ENCODE measurements at regions not wholly inside any gene's neighbourhood (a gene's known extent, or its start where the extent isn't known, plus 50 kb on each side); places are given as distances from the start of the nearest gene placed in this dataset.

DNA sequence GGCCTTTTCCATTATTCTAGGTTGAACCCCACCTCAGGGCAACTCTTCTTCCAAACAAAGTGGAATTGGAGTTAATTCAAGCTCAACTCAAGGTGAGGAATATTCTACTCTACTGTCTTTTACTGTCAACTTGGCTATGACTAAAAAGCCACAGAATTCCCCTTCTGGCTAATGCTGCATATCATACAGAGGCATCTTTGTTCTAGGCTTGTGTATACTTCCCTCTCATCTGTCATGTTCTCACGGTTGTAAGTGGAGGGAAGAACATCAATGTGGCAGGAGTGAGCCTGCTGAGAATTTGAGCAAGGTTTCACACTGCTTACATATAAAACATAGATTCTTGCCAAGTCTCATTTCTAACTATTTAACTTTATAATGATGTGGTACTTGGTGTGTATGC, 921.4 kb upstream of the CNTN5 start:
- no peak overlapping the region for H3K27ac ChIP-seq
- no peaks in the 10 kb centered on the region for H4K20me1 ChIP-seq
- H3K9me3 ChIP-seq = no peaks in the 10 kb centered on the region
- no peak overlapping the region for H3K4me2 ChIP-seq
- no peak overlapping the region for H3K9ac ChIP-seq
- no peak for TF ChIP-seq Cebpa-rat (IDR thresholded peaks at IDR 0.05)
- H3K36me3 ChIP-seq = no peaks in the 10 kb centered on the region
- H3K4me1 ChIP-seq = no peaks in the 10 kb centered on the region
- no peak overlapping the region for H3K4me3 ChIP-seq
- H3K27me3 ChIP-seq = no peaks in the 10 kb centered on the region

DNA sequence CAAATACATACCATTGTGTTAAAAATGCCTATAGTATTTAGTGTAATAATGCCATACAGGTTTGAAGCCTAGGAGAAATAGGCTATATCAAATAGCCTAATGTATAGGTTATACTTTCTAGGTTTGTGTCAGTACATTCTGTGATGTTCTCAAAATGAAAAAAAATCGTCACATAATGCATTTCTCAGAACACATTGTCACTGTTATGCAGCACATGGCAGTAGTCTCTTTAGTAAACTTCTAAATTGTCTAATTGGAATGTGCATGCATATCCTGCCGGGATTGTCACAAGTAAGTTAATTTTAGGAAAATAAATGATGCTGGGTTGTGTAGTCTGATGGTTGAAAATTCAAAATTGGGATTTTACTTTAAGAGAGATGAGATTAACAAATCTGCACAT, 920.1 kb upstream of the CNTN5 start:
- no peak overlapping the region for H3K27ac ChIP-seq
- no peak for TF ChIP-seq Cebpa-rat (IDR thresholded peaks at IDR 0.05)
- no peaks in the 10 kb centered on the region for H3K27me3 ChIP-seq
- H3K36me3 ChIP-seq = no peaks in the 10 kb centered on the region
- no peak overlapping the region for H3K4me3 ChIP-seq
- H3K4me1 ChIP-seq = no peaks in the 10 kb centered on the region
- H3K4me2 ChIP-seq = no peak overlapping the region
- H3K9me3 ChIP-seq = no peaks in the 10 kb centered on the region
- H3K9ac ChIP-seq = no peak overlapping the region
- H4K20me1 ChIP-seq = no peaks in the 10 kb centered on the region

- H3K9ac ChIP-seq = no peak overlapping the region
- H3K4me1 ChIP-seq = no peaks in the 10 kb centered on the region
- H3K4me2 ChIP-seq = no peak overlapping the region
- no peak overlapping the region for H3K27ac ChIP-seq
- H3K27me3 ChIP-seq = no peaks in the 10 kb centered on the region
- H3K36me3 ChIP-seq = no peaks in the 10 kb centered on the region
- no peak for TF ChIP-seq Cebpa-rat (IDR thresholded peaks at IDR 0.05)
- no peaks in the 10 kb centered on the region for H4K20me1 ChIP-seq
- no peaks in the 10 kb centered on the region for H3K9me3 ChIP-seq
- H3K4me3 ChIP-seq = no peak overlapping the region
These were observed 919.4 kb upstream of the CNTN5 start for GRCh38 chr11:98101329-98101728.

DNA sequence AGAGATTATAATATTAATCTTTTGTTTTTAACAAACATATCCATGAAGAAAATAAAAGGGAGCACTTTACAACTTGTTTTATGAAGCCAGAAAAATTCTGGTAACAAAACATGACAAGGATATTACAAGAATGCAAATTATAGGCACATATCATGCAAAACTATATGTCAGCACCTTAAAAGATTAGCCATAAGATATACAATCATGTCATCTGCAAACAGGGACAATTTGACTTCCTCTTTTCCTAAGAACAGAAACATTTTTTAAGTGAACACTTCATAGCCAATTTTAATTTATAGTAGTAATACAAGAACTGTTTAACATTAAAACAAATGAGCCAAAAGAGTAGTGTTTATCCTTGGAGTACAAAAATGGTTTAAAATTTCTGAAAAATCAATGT, 916.5 kb upstream of the CNTN5 start:
- Histone ChIP-seq H4K20me1 (no peaks in the 10 kb centered on the region), H3K36me3 (no peaks in the 10 kb centered on the region), H3K4me1 (no peaks in the 10 kb centered on the region), H3K27me3 (no peaks in the 10 kb centered on the region), H3K27ac (no peak overlapping the region), H3K4me2 (no peak overlapping the region), H3K9ac (no peak overlapping the region), H3K4me3 (no peak overlapping the region), H3K9me3 (no peaks in the 10 kb centered on the region)
- TF ChIP-seq Cebpa-rat (IDR thresholded peaks at IDR 0.05) = no peak

DNA sequence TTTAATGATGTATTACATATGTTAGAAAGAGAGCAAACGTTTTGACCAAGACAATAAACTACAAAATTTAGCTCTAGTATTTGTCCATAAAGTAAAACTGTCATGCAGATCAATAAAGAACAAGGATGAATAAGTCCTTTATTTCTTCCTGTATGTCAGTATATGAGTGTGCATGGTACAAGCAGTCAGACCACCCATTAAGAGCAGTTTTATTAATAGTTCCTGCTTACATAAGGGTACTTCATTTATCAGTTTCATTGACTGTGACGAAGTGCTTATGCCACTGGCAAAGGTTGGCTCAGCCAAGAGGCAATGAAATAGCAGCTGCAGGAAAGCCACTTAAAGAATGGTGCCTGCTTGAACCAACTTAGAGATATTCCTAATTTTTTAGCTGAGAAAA, 913.0 kb upstream of the CNTN5 start:
- Histone ChIP-seq H3K4me2 (no peak overlapping the region), H3K4me3 (no peak overlapping the region), H3K9me3 (no peaks in the 10 kb centered on the region), H3K9ac (no peak overlapping the region), H3K27ac (no peak overlapping the region), H4K20me1 (no peaks in the 10 kb centered on the region), H3K27me3 (no peaks in the 10 kb centered on the region), H3K4me1 (no peaks in the 10 kb centered on the region), H3K36me3 (no peaks in the 10 kb centered on the region)
- no peak for TF ChIP-seq Cebpa-rat (IDR thresholded peaks at IDR 0.05)

- H3K9ac ChIP-seq = no peak overlapping the region
- H3K4me1 ChIP-seq = no peaks in the 10 kb centered on the region
- no peak overlapping the region for H3K27ac ChIP-seq
- H3K4me3 ChIP-seq = no peak overlapping the region
- no peaks in the 10 kb centered on the region for H3K9me3 ChIP-seq
- H3K4me2 ChIP-seq = no peak overlapping the region
- no peak for TF ChIP-seq Cebpa-rat (IDR thresholded peaks at IDR 0.05)
- no peaks in the 10 kb centered on the region for H3K27me3 ChIP-seq
- H3K36me3 ChIP-seq = no peaks in the 10 kb centered on the region
- H4K20me1 ChIP-seq = no peaks in the 10 kb centered on the region
These were observed 910.7 kb upstream of the CNTN5 start for GRCh38 chr11:98110030-98110429.

DNA sequence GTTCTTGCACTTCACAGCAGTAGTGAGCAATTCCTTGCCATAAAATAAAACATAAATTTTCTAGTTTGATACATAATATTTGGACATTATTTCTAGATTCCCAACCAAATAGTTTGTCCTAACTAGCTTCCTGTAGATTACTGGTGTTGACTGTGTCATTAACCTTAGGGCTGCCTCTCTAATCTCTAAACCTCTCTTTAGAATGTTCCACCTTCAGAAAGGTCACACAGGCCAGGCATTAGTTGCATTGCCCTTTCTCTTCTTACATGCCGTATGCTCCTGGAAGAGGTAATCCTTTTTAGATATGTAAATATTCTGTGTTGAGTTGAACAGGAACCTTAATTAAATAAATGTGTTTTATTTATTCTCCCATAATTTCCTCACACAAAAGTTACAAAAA, 904.9 kb upstream of the CNTN5 start:
- H3K9ac ChIP-seq = no peak overlapping the region
- no peaks in the 10 kb centered on the region for H4K20me1 ChIP-seq
- no peaks in the 10 kb centered on the region for H3K27me3 ChIP-seq
- H3K9me3 ChIP-seq = no peaks in the 10 kb centered on the region
- TF ChIP-seq Cebpa-rat (IDR thresholded peaks at IDR 0.05) = no peak
- H3K4me3 ChIP-seq = no peak overlapping the region
- no peak overlapping the region for H3K4me2 ChIP-seq
- H3K4me1 ChIP-seq = no peaks in the 10 kb centered on the region
- no peaks in the 10 kb centered on the region for H3K36me3 ChIP-seq
- no peak overlapping the region for H3K27ac ChIP-seq

GRCh38 chr11:98130117-98130625, 890.6 kb upstream of the CNTN5 start:
- H3K36me3 ChIP-seq = no peaks in the 10 kb centered on the region
- no peaks in the 10 kb centered on the region for H4K20me1 ChIP-seq
- no peak overlapping the region for H3K4me3 ChIP-seq
- no peak overlapping the region for H3K9ac ChIP-seq
- H3K27ac ChIP-seq = no peak overlapping the region
- TF ChIP-seq Cebpa-rat (IDR thresholded peaks at IDR 0.05) = no peak
- H3K9me3 ChIP-seq = no peaks in the 10 kb centered on the region
- H3K4me1 ChIP-seq = no peaks in the 10 kb centered on the region
- H3K27me3 ChIP-seq = no peaks in the 10 kb centered on the region
- H3K4me2 ChIP-seq = no peak overlapping the region

DNA sequence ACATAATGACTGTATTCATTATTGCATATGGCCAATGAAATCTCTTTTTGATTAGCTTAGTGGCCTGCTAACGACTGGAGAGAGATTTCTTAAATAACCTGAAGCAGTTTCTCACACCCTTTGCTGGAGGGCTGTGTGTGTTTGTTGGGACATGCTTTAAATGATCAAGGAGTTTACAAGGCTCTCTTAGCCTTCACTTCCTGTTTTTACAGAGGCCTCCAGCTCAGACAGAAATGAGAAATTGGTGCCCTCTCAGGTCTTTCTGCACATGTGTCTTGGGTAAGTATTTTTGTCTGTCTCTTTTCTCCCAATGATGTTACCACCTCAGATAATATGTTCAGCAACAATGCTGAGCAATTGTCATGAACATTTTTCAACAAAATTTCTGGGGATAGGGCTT, 884.4 kb upstream of the CNTN5 start:
- Histone ChIP-seq H3K4me2 (no peak overlapping the region), H3K36me3 (no peaks in the 10 kb centered on the region), H3K9ac (no peak overlapping the region), H3K9me3 (no peaks in the 10 kb centered on the region), H4K20me1 (no peaks in the 10 kb centered on the region), H3K27me3 (no peaks in the 10 kb centered on the region), H3K27ac (no peak overlapping the region), H3K4me1 (no peaks in the 10 kb centered on the region), H3K4me3 (no peak overlapping the region)
- TF ChIP-seq Cebpa-rat (IDR thresholded peaks at IDR 0.05) = no peak

DNA sequence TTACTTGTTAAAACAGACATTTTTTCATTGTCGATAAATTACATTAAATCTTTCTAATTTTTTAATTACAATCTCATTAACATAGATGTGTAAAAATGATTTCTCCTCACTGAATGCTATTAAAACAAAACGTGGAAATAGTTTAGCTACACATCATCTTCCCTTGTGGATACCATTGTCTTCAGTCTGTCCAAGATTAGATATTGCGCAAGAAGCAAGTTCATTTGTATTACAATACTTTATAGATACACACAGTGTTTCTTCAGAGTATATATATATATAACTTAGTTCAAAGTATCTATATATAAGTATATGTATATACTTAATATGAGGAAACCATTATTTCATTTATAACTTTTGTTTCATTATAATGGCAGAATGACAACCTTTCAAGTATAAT, 883.3 kb upstream of the CNTN5 start:
- Histone ChIP-seq H3K9ac (no peak overlapping the region), H4K20me1 (no peaks in the 10 kb centered on the region), H3K9me3 (no peaks in the 10 kb centered on the region), H3K4me1 (no peaks in the 10 kb centered on the region), H3K27me3 (no peaks in the 10 kb centered on the region), H3K4me2 (no peak overlapping the region), H3K27ac (no peak overlapping the region), H3K4me3 (no peak overlapping the region), H3K36me3 (no peaks in the 10 kb centered on the region)
- TF ChIP-seq Cebpa-rat (IDR thresholded peaks at IDR 0.05) = peak; percentile 76; the same call in 1 of the 2 replicates

DNA sequence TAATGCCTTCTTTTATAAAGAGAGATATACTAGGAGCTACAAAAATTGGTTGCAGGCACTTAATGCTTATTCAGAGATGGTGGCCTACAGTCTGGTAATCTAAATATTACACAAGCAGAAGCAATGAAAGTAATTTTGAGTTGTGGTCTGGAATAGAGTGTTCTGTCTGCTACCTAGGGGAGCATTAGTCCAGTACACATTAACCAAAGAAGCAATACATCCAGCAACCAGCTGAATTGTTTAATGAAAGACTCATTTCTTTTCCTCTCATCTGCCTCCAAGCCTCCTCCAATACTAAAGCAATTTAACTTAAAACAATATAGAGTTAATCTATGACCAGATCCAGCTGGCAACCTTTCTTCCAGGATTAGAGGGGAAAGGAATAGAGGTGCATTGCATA, 877.1 kb upstream of the CNTN5 start:
- Histone ChIP-seq H3K4me2 (no peak overlapping the region), H3K27ac (no peak overlapping the region), H3K27me3 (no peaks in the 10 kb centered on the region), H3K4me3 (no peak overlapping the region), H3K9ac (no peak overlapping the region), H3K9me3 (peaks cover 12% of the 10 kb centered on the region; the same call in 1 of the 2 replicates), H3K36me3 (no peaks in the 10 kb centered on the region), H3K4me1 (no peaks in the 10 kb centered on the region), H4K20me1 (no peaks in the 10 kb centered on the region)
- no peak for TF ChIP-seq Cebpa-rat (IDR thresholded peaks at IDR 0.05)

Measured in BLaER1 (cell line).